Central memory CD8-positive, alpha-beta T cell (primary cell): ENCODE measurements at regions not wholly inside any gene's neighbourhood (a gene's known extent, or its start where the extent isn't known, plus 50 kb on each side); places are given as distances from the start of the nearest gene placed in this dataset.

ENCODE experiments used
- ATAC-seq: fragments of 150-1000 bp; cut with Tn5 transposase; replicated peaks from 2 replicates; pipeline ENCODE4 v1.10.0; 2022; ENCODE audit warnings: mild to moderate bottlenecking, moderate FRiP score, moderate number of reproducible peaks; ENCODE audit not compliant: poor library complexity, severe bottlenecking; ENCODE audit errors: extremely low read depth
- DNase-seq, 2 donors: peaks; one replicate each; pipeline ENCODE4 v3.0.0; 2021; ENCODE audit warnings: low spot score in 2 of 2
- H3K27ac Mint-ChIP-seq: one replicate; pipeline ENCODE4 v1.8.0; 2022; ENCODE audit warnings: low read depth, mild to moderate bottlenecking, moderate library complexity, mixed read lengths
- H3K27me3 Mint-ChIP-seq: one replicate; pipeline ENCODE4 v1.8.0; 2022; ENCODE audit warnings: mixed read lengths
- H3K36me3 Mint-ChIP-seq: one replicate; pipeline ENCODE4 v1.8.0; 2022; ENCODE audit warnings: mild to moderate bottlenecking, moderate library complexity, mixed read lengths; ENCODE audit not compliant: insufficient read depth
- H3K4me1 Mint-ChIP-seq: one replicate; pipeline ENCODE4 v1.8.0; 2022; ENCODE audit warnings: mixed read lengths
- H3K4me3 Mint-ChIP-seq: one replicate; pipeline ENCODE4 v1.8.0; 2022; ENCODE audit warnings: mild to moderate bottlenecking, moderate library complexity, mixed read lengths
- H3K9me3 Mint-ChIP-seq: one replicate; pipeline ENCODE4 v1.8.0; 2022; ENCODE audit warnings: mixed read lengths

GRCh38 chr1:208907790-208908189 lies 663.6 kb upstream of the PLXNA2 start:
- no peak for ATAC-seq
- Mint-ChIP-seq H3K4me1 (no peaks in the 10 kb centered on the region), H3K27me3 (peaks cover 13% of the 10 kb centered on the region), H3K9me3 (no peaks in the 10 kb centered on the region), H3K27ac (no peak overlapping the region), H3K4me3 (no peak overlapping the region), H3K36me3 (no peaks in the 10 kb centered on the region)
- DNase-seq: no peak

- Mint-ChIP-seq H3K4me1 (no peaks in the 10 kb centered on the region), H3K4me3 (no peak overlapping the region), H3K27me3 (peaks cover 13% of the 10 kb centered on the region), H3K27ac (no peak overlapping the region), H3K9me3 (no peaks in the 10 kb centered on the region), H3K36me3 (no peaks in the 10 kb centered on the region)
- ATAC-seq: no peak
- DNase-seq: no peak
Measured at GRCh38 chr1:208909011-208909984, 665.1 kb upstream of the PLXNA2 start.

GRCh38 chr1:208910161-208910560 lies 666.0 kb upstream of the PLXNA2 start:
- peaks cover 13% of the 10 kb centered on the region for H3K27me3 Mint-ChIP-seq

GRCh38 chr1:208917281-208917680 lies 666.2 kb upstream of the CAMK1G start:
- Mint-ChIP-seq H3K27me3 (no peaks in the 10 kb centered on the region), H3K36me3 (no peaks in the 10 kb centered on the region), H3K4me1 (no peaks in the 10 kb centered on the region), H3K27ac (no peak overlapping the region), H3K9me3 (no peaks in the 10 kb centered on the region), H3K4me3 (no peak overlapping the region)
- DNase-seq (no peak), ATAC-seq (no peak)

More at GRCh38 chr1:208910161-208910560, 666.0 kb upstream of the PLXNA2 start:
- Mint-ChIP-seq H3K27ac (no peak overlapping the region), H3K4me1 (no peaks in the 10 kb centered on the region), H3K9me3 (no peaks in the 10 kb centered on the region), H3K4me3 (no peak overlapping the region), H3K36me3 (no peaks in the 10 kb centered on the region)
- DNase-seq (no peak), ATAC-seq (no peak)

GRCh38 chr1:208917723-208918122 lies 665.8 kb upstream of the CAMK1G start:
- Mint-ChIP-seq H3K36me3 (no peaks in the 10 kb centered on the region), H3K4me3 (no peak overlapping the region), H3K27me3 (no peaks in the 10 kb centered on the region), H3K4me1 (no peaks in the 10 kb centered on the region), H3K9me3 (no peaks in the 10 kb centered on the region), H3K27ac (no peak overlapping the region)
- DNase-seq (no peak), ATAC-seq (no peak)

GRCh38 chr1:208918160-208918559 lies 665.4 kb upstream of the CAMK1G start:
- Mint-ChIP-seq H3K27me3 (no peaks in the 10 kb centered on the region), H3K9me3 (no peaks in the 10 kb centered on the region), H3K4me1 (no peaks in the 10 kb centered on the region), H3K36me3 (no peaks in the 10 kb centered on the region), H3K27ac (no peak overlapping the region), H3K4me3 (no peak overlapping the region)
- ATAC-seq (no peak), DNase-seq (no peak)

- DNase-seq (no peak), ATAC-seq (no peak)
- H3K4me1 Mint-ChIP-seq: no peaks in the 10 kb centered on the region
- H3K27ac Mint-ChIP-seq: no peak overlapping the region
- no peaks in the 10 kb centered on the region for H3K36me3 Mint-ChIP-seq
- H3K9me3 Mint-ChIP-seq: no peaks in the 10 kb centered on the region
- peaks cover 5% of the 10 kb centered on the region for H3K27me3 Mint-ChIP-seq
- no peak overlapping the region for H3K4me3 Mint-ChIP-seq
Measured at GRCh38 chr1:208919371-208919770, 664.1 kb upstream of the CAMK1G start.

- ATAC-seq (no peak), DNase-seq (no peak)
- Mint-ChIP-seq H3K36me3 (no peaks in the 10 kb centered on the region), H3K4me1 (no peaks in the 10 kb centered on the region), H3K27ac (no peak overlapping the region), H3K4me3 (no peak overlapping the region), H3K27me3 (peaks cover 24% of the 10 kb centered on the region), H3K9me3 (no peaks in the 10 kb centered on the region)
Measured at GRCh38 chr1:208921259-208921658, 662.3 kb upstream of the CAMK1G start.

- no peak overlapping the region for H3K4me3 Mint-ChIP-seq
- DNase-seq (no peak), ATAC-seq (no peak)
- no peaks in the 10 kb centered on the region for H3K9me3 Mint-ChIP-seq
- H3K27me3 Mint-ChIP-seq: peaks cover 26% of the 10 kb centered on the region
- H3K27ac Mint-ChIP-seq: no peak overlapping the region
- H3K36me3 Mint-ChIP-seq: no peaks in the 10 kb centered on the region
- no peaks in the 10 kb centered on the region for H3K4me1 Mint-ChIP-seq
Measured at GRCh38 chr1:208923456-208923855, 660.1 kb upstream of the CAMK1G start.

- no peaks in the 10 kb centered on the region for H3K36me3 Mint-ChIP-seq
- DNase-seq: no peak
Measured at GRCh38 chr1:208923946-208924720, 659.4 kb upstream of the CAMK1G start.

GRCh38 chr1:208924928-208925327 lies 658.6 kb upstream of the CAMK1G start:
- H3K27me3 Mint-ChIP-seq: peaks cover 26% of the 10 kb centered on the region
- no peaks in the 10 kb centered on the region for H3K9me3 Mint-ChIP-seq
- no peaks in the 10 kb centered on the region for H3K4me1 Mint-ChIP-seq
- DNase-seq (no peak), ATAC-seq (no peak)
- H3K27ac Mint-ChIP-seq: no peak overlapping the region
- no peaks in the 10 kb centered on the region for H3K36me3 Mint-ChIP-seq
- H3K4me3 Mint-ChIP-seq: no peak overlapping the region

More at GRCh38 chr1:208923946-208924720, 659.4 kb upstream of the CAMK1G start:
- no peak overlapping the region for H3K4me3 Mint-ChIP-seq
- H3K27ac Mint-ChIP-seq: no peak overlapping the region
- no peak for ATAC-seq
- H3K27me3 Mint-ChIP-seq: peaks cover 26% of the 10 kb centered on the region
- no peaks in the 10 kb centered on the region for H3K9me3 Mint-ChIP-seq
- H3K4me1 Mint-ChIP-seq: no peaks in the 10 kb centered on the region

- Mint-ChIP-seq H3K27ac (no peak overlapping the region), H3K36me3 (peaks cover 1% of the 10 kb centered on the region), H3K4me3 (no peak overlapping the region), H3K27me3 (peaks cover 26% of the 10 kb centered on the region), H3K9me3 (no peaks in the 10 kb centered on the region), H3K4me1 (no peaks in the 10 kb centered on the region)
- no peak for DNase-seq
- ATAC-seq: no peak
Measured at GRCh38 chr1:208928349-208929010, 655.0 kb upstream of the CAMK1G start.
